Aorta (tissue), 5 donors: ENCODE measurements at regions not wholly inside any gene's neighbourhood (a gene's known extent, or its start where the extent isn't known, plus 50 kb on each side); places are given as distances from the start of the nearest gene placed in this dataset.
"Not testable (repeated sequence)": the region's sequence is repeated elsewhere in the genome, so short reads cannot be mapped to it uniquely, and the experiment has no call there.

Experiments used
- ATAC-seq: fragments of 200-7000 bp; cut with Tn5 transposase; one replicate; pipeline ENCODE4 v1.9.1; 2022; ENCODE audit warnings: moderate library complexity; ENCODE audit not compliant: low FRiP score
- DNase-seq, 2 donors: peaks; one replicate each; pipeline ENCODE4 v3.0.0-alpha.2; 2020
- H3K27ac ChIP-seq, 2 donors: one replicate each; pipeline ENCODE4 v1.5.1; 2013; ENCODE audit warnings: low read length in 2 of 2, mild to moderate bottlenecking in 2 of 2, moderate library complexity in 2 of 2, control low read depth in 1 of 2, inconsistent platforms in 1 of 2, low read depth in 1 of 2
- H3K27me3 ChIP-seq, 2 donors: one replicate each; pipeline ENCODE4 v1.6.1; 2013; ENCODE audit warnings: control low read depth in 1 of 2, low read length in 1 of 2, mild to moderate bottlenecking in 1 of 2, moderate library complexity in 1 of 2; ENCODE audit not compliant: insufficient read depth in 2 of 2, control insufficient read depth in 1 of 2
- H3K36me3 ChIP-seq, 2 donors: one replicate each; pipeline ENCODE4 v1.6.1; 2013; ENCODE audit warnings: control low read depth in 1 of 2, low read length in 1 of 2, mild to moderate bottlenecking in 1 of 2; ENCODE audit not compliant: insufficient read depth in 2 of 2, control insufficient read depth in 1 of 2
- H3K4me1 ChIP-seq, 2 donors: one replicate each; pipeline ENCODE4 v1.6.1; 2013; ENCODE audit warnings: low read length in 2 of 2, control low read depth in 1 of 2, mild to moderate bottlenecking in 1 of 2, moderate library complexity in 1 of 2; ENCODE audit not compliant: insufficient read depth in 2 of 2, control insufficient read depth in 1 of 2
- H3K4me3 ChIP-seq, 2 donors: one replicate each; pipeline ENCODE4 v1.5.1; 2013; ENCODE audit warnings: low read length in 2 of 2, control low read depth in 1 of 2, mild to moderate bottlenecking in 1 of 2
- H3K9me3 ChIP-seq: one replicate; pipeline ENCODE4 v1.6.1; 2013; ENCODE audit warnings: mild to moderate bottlenecking, low read length; ENCODE audit not compliant: control insufficient read depth
- WGBS, 2 donors: extraction: QIAGEN DNeasy Blood & Tissue Kit; methylation state at CpG; one replicate each; pipeline ENCODE4 v1.1.7; 2013; 5-methylcytosine and 5-hydroxymethylcytosine counted together
- intact Hi-C, 2 donors: fragments of 100-400 bp; cut with DNase I; formaldehyde crosslinking; loops; one replicate each; pipeline versions ENCODE4 v1.14.2 to v1.15.0; 2022
- donor health status: healthy with polysubstance abuse.
- donor health status: Bipolar disorder and iron deficiency.
- donor health status: DM: no; HTN: no; CAD: no.
- donor health status: DM: no; HTN: no; CAD: no.
- donor health status: DM: yes; HTN: yes; CAD: no.

DNA sequence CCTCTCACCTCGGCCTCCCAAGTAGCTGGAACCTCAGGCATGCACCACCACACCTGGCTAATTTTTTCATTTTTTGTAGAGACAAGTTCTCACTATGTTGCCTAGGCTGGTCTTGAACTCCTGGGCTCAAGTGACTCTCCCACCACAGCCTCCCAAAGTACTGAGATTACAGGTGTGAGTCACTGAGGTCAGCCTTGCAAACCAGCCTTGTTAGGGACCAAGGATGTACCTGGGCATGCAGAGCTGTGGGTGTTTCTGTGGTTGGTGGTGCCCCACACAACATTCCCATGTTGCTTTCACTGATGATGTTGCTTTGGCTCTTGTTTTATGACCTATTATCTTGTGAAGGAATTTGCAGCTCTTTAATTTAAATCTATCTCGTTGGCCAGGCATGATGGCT, 54.8 kb downstream of the OTUD1 start:
- no peak for ATAC-seq
- Histone ChIP-seq H3K4me3 (no peak overlapping the region), H3K27ac (no peak overlapping the region), H3K36me3 (no peaks in the 10 kb centered on the region), H3K9me3 (no peaks in the 10 kb centered on the region), H3K4me1 (no peaks in the 10 kb centered on the region), H3K27me3 (no peaks in the 10 kb centered on the region)
- DNase-seq = no peak
- intact Hi-C loops = no loop called here
- 51 to 53% methylated on average over 2 of the region's 2 CpGs for WGBS, 2 donors

DNA sequence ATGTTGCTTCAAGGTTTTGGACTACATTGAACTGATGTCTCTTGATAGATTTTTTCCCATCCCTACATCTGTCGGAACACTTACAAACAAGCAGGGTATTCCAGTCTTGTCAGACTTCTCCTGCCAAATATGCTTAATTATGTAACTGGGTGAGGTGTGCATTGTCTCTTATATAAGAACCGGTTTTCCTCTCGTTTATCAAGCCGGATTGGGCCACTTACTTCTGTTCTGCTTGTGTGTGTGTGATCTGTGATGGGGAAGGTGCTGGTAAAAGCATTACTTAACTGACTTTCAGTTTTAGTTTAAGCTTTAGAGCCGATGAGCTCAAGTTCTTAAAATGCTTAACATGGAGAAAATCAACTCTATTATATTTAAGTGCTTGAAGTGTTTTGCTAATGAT, 57.9 kb downstream of the OTUD1 start:
- intact Hi-C loops = no loop called here

DNA sequence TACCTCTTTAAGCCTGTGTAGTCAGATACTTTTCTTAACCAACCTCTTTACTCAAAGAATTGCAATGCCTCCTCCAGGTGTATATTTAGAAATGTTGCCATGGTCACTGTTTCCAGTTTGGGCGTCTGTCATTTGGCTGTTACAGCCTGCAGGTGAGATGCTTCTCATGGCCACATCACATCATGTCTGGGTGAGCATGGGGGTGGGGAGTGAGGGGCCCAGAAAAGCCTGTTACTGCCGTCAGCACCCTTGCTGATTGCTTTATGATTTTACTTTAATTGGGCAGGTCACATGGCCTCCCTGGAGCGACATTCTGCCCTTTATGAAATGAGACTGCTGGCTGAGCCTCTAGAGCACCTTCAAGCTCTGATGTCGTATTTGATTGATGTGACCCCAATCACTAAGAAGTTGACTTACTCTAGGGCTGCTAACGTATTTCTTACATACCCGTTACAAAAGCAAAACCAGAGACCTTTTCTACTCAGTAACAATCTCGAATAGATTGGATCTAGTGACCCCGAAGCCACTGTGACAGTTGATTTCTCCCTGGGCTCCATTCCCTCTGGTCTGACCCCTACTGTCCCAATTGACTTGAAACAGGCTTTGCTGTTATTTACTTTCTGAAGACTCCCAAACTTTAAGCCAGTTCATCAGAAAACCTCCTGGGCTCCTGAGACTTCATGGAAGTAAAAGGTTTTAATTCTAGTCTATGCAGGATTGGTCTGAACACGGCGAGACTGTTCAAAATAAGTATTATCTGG, 60.7 kb downstream of the OTUD1 start:
- DNase-seq (no peak), ATAC-seq (no peak)
- intact Hi-C loops = no loop called here
- Histone ChIP-seq H3K9me3 (no peaks in the 10 kb centered on the region), H3K4me1 (no peaks in the 10 kb centered on the region), H3K27me3 (no peaks in the 10 kb centered on the region), H3K36me3 (no peaks in the 10 kb centered on the region), H3K4me3 (no peak overlapping the region), H3K27ac (no peak overlapping the region)
- WGBS, 2 donors = 45 to 53% methylated on average over 10 of the region's 10 CpGs

More for the DNA sequence above, 57.9 kb downstream of the OTUD1 start:
- H3K36me3 ChIP-seq = no peaks in the 10 kb centered on the region
- no peak for ATAC-seq
- no peak overlapping the region for H3K27ac ChIP-seq
- H3K4me3 ChIP-seq = no peak overlapping the region
- WGBS, 2 donors = 70 to 75% methylated on average over 5 of the region's 5 CpGs
- no peaks in the 10 kb centered on the region for H3K4me1 ChIP-seq
- H3K27me3 ChIP-seq = no peaks in the 10 kb centered on the region
- no peak for DNase-seq
- no peaks in the 10 kb centered on the region for H3K9me3 ChIP-seq

DNA sequence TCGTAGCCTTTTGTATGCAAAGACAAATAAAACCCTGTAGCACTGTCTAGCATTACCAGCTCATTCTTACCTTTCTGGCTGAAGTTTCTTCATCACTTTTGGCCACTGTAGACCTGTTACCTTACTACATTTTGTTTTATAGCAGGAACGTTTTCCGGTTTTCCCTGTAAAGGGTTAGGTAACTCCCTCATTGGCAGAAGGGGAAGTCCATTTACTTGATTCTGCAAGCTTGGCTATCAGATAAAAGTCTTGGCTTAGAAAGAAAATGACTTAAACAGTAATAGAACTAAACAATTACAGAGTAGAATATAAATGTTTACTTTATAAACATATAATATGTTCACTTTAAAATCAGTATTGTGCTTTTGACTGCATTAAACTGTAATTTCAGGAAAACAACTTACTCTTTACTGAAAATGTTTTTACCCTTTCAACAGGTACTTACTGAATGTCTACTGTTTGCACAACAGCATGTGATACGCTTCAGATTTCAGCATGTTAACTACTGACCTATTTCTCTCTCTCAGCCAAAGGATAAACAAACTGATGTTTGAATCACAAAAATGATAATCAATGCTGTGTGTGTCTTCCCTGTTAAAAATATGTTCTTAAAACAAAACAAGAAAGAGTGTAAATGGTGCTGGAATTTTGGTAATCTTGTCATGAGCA, 67.1 kb downstream of the OTUD1 start:
- no peak for ATAC-seq

DNA sequence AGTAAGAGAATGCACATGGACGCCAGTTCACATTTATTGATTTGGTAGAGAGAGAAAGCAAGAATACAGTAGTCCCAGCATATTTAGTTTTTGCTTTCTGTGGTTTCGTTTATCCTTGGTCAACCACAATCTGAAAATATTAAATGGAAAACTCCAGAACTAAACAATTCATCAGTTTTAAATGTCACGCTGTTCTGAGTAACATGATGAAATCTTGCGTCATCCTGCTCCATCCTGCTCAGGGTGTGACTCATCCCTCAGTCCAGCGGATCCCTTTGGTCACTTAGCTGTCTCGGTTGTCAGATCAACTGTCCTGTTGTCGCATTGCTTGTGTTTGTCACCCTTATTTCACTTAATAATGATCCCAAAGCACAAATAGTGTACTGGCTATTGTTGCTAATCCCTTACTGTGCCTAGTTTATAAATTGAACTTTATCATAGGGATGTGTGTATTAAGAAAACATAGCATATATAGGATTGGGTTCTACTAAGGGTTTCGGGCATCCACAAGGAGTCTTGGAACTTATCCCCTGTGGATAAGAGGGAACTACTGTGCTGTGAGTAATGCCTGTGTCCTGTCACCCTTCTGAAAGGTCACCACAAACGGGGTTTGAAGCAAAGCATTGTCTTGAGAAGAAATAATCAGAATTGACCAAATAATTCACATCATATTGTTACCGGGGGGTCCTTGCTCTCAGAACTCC, 73.6 kb downstream of the OTUD1 start:
- ATAC-seq = no peak
- intact Hi-C loops = no loop called here
- Histone ChIP-seq H3K36me3 (no peaks in the 10 kb centered on the region), H3K9me3 (peaks cover 1% of the 10 kb centered on the region), H3K27me3 (no peaks in the 10 kb centered on the region), H3K4me3 (no peak overlapping the region), H3K4me1 (no peaks in the 10 kb centered on the region), H3K27ac (no peak overlapping the region)
- 83 to 87% methylated on average over 10 of the region's 10 CpGs for WGBS, 2 donors
- no peak for DNase-seq

More for the DNA sequence above, 67.1 kb downstream of the OTUD1 start:
- WGBS, 2 donors = 73 to 80% methylated on average over 4 of the region's 4 CpGs
- H3K9me3 ChIP-seq = no peaks in the 10 kb centered on the region
- no peak overlapping the region for H3K27ac ChIP-seq
- H3K27me3 ChIP-seq = no peaks in the 10 kb centered on the region
- no peak for DNase-seq
- H3K4me3 ChIP-seq = no peak overlapping the region
- H3K4me1 ChIP-seq = no peaks in the 10 kb centered on the region
- intact Hi-C loops = no loop called here
- no peaks in the 10 kb centered on the region for H3K36me3 ChIP-seq

DNA sequence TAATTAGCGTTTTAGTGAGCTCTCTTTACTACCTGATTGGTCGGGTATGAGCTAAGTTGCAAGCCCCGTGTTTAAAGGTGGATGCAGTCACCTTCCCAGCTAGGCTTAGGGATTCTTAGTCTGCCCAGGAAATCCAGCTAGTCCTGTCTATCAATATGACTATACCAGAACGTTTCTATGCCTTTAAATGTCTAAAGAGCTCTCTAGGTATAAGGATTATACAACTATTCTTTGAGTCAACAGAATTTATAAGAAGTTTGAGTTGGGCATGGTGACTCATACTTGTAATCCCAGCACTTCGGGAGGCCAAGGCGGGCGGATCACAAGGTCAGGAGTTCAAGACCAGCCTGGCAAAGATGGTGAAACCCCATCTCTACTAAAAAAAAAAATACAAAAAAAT, 74.7 kb downstream of the OTUD1 start:
- 71 to 74% methylated on average over 7 of the region's 7 CpGs for WGBS, 2 donors
- intact Hi-C loops, H3K27me3 ChIP-seq, H3K36me3 ChIP-seq, DNase-seq, H3K4me3 ChIP-seq, ATAC-seq, H3K4me1 ChIP-seq, H3K27ac ChIP-seq, H3K9me3 ChIP-seq: not testable (repeated sequence)

DNA sequence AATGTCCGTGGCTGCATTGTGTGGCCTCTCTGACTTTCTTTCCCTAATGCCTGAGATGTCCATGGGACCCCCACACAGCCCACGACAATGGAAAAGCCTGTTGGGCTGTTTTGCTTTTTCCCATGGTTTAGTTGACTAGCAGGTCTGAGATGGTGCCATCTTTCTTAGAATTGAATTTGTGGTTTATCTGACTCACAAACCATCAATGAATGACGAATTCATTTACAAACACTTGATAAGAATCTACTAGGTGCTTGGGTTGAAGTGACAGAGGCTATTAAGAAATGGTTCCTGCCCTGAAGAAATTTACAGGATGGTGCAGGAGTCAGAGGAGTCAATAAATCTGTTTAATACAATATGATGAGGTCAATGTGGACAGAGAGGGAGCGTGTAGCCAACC, 75.4 kb downstream of the OTUD1 start:
- WGBS, 2 donors = 56 to 59% methylated on average over 4 of the region's 4 CpGs

DNA sequence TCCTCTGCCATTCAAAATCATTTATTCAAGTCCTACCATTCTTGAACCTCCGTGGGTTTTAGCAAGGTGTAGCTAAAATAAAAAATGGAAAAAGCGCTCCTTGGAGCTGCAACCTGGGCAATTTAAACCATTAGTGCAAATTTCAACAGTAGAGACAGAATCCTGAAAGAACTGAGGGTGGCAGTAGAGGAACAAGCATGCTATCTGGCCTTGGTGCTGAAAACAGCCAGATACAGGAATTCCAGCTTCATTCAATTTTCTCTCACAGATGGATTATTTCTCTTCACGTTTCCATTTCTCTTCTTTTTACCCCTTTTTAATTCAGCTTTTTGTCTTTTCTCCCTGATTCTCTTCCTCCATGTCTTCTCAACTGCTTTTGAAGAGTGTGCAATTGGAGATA, 77.7 kb downstream of the OTUD1 start:
- DNase-seq (no peak), ATAC-seq (no peak)
- Histone ChIP-seq H3K4me1 (no peaks in the 10 kb centered on the region), H3K27ac (no peak overlapping the region), H3K27me3 (no peaks in the 10 kb centered on the region), H3K9me3 (peaks cover 1% of the 10 kb centered on the region), H3K4me3 (no peak overlapping the region), H3K36me3 (no peaks in the 10 kb centered on the region)
- intact Hi-C loops = loop anchor here in 1 of 2 donors (1.0 to 5.0 kb wide), 2 partner anchors 141 to 186 kb away; no protein-coding TSS in a partner anchor
- 21 to 23% methylated on average over 3 of the region's 3 CpGs for WGBS, 2 donors

More for the DNA sequence above, 75.4 kb downstream of the OTUD1 start:
- H3K4me3 ChIP-seq = no peak overlapping the region
- H3K27ac ChIP-seq = no peak overlapping the region
- H3K9me3 ChIP-seq = peaks cover 1% of the 10 kb centered on the region
- intact Hi-C loops = no loop called here
- no peaks in the 10 kb centered on the region for H3K4me1 ChIP-seq
- DNase-seq (no peak), ATAC-seq (no peak)
- H3K36me3 ChIP-seq = no peaks in the 10 kb centered on the region
- no peaks in the 10 kb centered on the region for H3K27me3 ChIP-seq
